Fibroblast of the conjunctiva (primary cell): ENCODE measurements at regions not wholly inside any gene's neighbourhood (a gene's known extent, or its start where the extent isn't known, plus 50 kb on each side); places are given as distances from the start of the nearest gene placed in this dataset.
"Not testable (repeated sequence)": the region's sequence is repeated elsewhere in the genome, so short reads cannot be mapped to it uniquely, and the experiment has no call there.

Experiments used
- DNase-seq: peaks from one replicate; pipeline ENCODE4 v3.0.0-alpha.2; 2010; ENCODE audit warnings: low read depth

DNA sequence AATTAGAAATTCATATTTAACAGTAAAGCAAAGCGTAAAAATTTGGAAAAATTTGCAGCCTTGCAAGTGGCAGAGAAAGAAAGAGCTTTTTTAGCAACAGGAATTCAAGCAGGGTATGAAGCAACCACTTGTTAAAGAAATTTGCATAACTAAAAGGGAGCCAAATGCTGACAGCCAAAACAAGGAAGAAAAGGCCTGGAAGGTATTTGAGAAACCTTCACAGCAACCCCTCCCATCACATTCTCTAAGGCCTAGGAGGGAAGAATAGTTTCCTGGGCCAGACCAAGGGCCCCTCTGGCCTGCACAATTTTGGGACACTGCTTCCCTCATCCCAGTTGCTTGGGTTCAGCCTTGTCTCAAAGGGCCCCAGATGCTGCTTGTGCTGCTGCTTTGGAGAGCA, 672.4 kb upstream of the TMPRSS15 start:
- no peak for DNase-seq

DNA sequence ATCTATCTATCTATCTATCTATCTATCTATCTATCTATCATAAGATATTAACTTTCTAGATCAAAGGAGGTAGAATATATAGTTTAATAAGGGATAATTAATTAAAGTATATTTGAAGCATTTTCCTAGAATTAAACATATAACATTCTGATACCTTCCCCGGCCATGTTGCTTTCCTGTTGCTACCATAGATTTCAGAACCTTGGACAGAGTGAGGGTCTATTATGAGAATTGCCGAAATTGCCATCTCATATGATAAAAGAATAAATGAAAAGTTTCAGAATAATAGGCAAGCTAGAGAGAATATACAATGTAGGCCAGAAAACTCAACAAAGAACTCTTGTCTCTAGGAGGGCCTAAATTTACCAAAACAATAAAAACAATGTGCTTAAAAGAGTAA, 706.1 kb upstream of the TMPRSS15 start:
- no peak for DNase-seq

DNA sequence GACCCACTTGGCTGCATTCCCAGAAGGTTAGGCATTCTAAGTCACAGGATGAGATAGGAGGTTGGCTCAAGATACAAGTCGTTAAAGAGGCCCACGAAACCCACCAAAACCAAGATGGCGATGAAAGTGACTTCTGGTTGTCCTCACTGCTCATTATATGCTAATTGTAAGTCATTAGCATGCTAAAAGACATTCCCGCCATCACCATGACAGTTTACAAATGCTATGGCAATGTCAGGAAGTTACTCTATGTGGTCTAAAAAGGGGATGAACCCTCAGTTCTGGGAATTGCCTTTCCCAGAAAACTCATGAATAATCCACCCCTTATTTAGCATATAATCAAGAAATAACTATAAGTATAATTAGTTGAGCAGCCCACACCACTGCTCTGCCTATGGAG, 715.7 kb upstream of the TMPRSS15 start:
- DNase-seq = not testable (repeated sequence)

DNA sequence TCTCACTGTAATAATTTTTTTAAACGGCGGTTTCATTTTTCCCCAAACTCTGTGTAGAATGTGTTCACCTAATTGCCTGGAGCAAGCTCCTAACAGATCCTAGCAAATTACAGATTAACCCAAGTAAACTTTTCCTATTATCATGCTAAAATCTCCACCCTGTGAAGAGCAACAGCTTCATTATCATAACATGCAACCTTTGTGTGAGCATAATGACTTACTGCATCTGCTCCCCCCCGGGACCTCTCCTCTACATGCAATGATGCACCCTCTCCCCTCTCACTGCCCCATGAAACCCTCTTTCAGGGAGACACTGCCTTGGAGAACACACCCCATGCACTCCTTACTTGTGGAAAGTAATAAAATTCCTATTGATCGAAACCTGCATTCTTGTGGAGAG, 717.0 kb upstream of the TMPRSS15 start:
- no peak for DNase-seq

DNA sequence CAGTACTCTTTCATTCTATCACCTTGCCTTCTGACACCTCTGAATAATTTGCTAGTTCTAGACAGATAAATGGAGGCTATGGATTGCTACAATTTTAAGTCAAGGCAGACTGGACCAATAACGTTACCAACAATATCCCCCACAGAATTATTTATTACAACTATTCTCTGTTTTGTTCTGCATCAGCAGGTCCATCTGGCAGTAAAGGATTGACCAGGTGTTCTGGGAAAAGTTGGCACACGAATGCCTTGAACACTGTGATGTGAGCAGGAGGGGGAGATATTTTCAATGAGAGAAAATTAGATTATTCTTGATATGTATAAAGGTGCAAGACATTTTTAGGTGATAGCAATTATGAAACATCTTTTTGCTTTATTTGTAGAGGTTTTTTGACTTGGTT, 718.8 kb upstream of the TMPRSS15 start:
- no peak for DNase-seq

DNA sequence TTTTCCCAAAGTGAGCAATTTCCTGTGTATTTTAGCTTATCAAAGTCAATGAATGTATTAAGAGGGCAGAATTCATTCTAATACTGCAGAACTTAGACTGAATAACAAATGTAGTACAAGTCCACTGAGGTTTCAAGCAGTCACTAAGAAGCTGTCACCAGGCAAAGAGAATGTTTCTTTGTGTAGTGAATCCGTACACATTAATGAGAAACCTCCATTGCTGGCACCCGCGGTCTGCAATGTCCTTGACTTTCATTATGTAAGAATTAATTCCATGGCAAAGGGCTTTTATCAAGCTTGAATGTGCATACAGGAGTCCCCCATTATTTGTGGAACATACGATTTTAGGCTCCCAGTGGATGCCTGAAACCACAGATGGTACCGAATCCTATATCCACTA, 719.5 kb upstream of the TMPRSS15 start:
- DNase-seq = no peak

DNA sequence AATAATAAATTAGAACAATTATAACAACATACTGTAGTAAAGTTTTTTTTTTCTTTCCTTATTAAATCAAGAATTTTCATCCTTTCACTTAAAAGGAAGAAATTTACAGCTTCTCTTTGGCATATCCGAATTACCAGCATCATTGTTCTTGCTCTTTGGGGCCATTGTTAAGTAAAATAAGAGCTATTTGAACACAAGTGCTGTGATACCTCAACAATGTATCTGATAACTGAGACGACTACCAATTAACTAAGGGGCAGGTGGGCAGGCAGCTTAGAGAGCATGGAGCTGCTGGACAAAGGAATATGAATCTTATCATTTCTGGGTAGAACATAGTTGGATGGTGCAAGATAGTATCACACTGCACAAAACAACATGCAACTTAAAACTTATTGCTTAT, 719.9 kb upstream of the TMPRSS15 start:
- DNase-seq = no peak

DNA sequence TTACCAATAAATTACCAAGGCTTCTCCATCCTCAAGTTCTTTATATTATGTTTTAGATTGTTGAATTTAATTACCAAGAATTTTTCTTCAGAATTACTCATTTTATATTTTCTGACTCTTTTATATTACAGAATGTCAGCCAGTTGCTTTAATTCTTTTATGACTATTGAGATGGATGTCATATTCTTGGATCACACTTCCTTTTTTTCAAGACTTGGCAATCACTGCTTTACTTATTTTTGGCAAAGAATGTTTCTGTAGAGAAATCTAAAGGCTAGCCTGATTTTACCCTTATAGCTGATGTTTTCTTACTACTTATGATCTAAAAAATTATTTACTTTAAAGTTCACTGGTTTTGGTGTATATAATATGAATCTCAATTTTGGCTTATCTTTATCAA, 721.1 kb upstream of the TMPRSS15 start:
- DNase-seq = no peak

DNA sequence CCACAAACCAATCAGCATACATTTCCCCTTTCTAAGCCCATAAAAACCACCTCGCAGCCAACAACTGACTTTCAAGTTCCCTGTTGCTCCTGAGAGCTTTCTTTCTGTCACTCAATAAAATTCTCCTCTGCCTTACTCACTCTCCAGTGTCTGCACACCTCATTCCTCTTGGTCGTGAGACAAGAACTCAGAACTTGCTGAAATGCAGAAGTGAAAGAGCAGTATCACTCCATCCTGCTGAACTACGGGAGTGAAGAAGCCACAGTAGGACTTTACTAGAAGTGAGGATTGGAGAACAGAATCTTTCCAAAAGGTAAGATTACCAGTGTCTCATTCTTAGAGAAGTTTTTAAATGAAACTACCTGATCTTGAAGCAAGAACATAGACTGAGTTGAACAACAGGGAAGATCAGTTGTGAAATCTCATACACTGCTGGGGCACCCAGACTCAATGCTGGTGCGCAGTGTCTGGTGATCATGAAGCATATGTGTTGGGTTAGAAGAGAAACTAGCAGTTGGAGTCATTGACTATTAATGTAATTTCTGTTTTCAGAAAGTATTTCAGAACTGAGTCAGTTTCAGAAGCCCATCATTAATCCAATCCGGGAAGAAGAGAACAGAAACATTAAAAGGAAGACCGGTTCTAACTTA, 726.9 kb upstream of the TMPRSS15 start:
- no peak for DNase-seq

DNA sequence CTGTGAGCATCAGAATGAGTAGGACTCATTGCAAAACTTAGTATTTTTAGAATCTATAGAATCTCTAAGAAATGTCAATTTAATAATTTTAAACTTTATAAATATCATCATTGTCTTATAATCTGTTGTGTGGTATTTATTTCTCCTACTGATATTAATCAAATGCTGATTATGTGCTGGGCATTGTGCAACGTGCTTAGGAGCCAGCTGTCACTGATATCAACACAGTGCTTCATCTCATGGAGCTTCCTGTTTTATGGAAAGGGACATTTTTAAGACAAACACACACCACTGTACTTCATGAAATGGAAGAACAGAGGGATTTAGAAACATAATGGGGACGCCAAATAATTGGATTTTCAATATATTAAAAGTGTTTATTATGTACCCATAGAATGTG, 737.9 kb upstream of the TMPRSS15 start:
- DNase-seq = no peak

DNA sequence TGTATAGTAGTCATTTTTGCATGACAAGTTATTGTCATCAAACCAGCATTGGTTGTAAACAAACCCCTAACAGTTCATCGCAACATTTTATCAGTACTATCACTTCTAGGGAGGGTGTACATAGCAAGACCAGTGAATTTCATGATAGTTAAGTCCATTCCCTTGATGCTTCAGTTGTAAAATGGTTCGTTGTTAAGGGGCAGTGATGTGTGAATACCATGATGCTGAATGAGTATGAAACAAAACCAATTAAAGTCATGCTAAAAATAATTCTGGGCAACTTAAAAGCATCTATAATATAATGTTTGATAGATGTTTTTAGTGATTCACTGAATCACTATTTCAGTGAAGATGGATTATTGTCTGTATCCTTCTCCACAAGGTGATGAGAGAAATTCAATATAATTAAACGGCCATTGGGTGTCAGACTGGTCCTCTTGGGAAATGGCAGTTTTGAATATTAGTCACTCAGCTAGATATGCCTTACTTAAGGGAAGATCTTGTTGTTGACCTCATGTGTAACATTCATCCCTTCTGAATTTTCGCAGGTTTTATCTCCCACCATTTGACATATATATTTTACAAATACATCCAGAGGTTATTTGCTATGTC, 742.2 kb upstream of the TMPRSS15 start:
- DNase-seq = no peak

DNA sequence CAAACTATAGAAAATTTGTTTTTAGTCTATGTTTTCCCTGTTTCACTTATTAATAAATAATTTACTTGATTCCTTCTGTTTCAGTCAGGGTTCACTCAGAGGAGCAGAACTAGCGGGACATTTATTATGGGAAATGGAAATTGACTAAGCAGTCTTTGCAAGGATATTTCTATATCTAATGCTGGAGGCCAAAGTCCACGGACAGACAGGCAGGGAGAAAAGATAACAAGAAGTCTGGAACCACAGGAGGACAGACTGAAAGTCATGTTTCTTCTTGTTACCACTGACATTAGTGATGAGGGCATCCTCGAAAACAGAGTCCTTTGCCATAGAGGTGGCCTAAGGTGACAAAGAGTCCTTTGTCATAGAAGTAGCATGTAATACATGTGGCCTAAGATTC, 744.5 kb upstream of the TMPRSS15 start:
- no peak for DNase-seq

DNA sequence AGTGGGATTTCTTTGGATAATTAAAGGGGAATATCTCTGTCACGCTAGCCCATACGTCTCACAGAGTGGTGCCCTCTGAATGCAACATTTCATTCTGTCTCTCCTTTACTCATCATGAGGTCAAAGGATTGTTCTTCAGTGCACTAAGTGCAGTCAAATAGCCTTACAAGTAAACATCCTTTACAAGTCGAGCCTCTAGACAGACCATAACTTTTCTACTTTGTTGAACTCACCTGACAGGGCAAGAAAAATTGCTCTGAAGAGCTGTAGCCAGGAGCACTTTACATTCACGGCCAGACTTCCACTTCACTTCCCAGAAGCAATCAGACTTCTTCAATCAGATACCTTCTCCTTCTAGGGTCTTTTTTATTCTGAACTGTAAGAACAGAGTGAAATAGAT, 768.0 kb upstream of the TMPRSS15 start:
- no peak for DNase-seq

DNA sequence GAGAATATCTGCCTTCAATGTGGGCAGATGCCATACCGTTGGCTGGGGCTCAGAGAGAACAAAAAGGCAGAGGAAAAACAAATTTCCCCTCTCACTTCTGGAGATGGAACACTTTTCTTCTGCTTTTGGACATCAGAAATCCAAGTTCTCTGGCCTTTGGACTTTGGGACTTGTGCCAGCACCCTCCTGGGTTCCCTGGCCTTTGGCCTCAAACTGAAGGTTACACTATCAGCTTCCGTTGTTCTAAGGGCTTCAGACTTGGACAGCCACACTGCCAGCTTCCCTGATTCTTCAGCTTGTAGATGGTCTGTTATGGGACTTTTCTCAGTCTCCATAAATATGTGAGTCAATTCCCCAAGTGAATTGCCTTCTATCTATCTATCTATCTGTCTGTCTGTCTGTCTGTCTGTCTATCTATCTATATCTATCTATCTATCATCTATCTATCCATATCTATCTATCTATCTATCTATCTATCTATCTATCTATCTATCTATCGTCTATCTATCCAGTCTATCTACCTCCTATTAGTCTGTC, 778.1 kb upstream of the TMPRSS15 start:
- DNase-seq = no peak

DNA sequence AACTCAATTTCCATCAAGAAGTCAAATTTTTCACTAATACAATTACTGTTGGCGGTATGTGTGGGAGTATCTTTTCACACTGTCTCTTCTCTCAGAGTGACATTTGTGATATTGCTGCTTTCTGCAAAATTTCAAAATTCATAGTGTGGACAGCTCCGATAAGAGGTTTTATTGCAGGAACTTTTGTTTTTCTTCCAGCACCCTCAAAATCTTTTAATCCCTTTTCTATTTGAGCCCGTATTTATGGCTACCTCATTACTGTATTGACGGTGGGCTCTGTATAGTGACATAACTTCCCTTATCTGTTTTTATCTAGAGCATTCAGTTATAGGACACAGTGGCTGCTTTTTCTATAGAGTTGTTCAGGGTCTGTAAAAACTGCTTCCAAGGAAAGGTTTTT, 794.4 kb upstream of the TMPRSS15 start:
- DNase-seq = no peak

DNA sequence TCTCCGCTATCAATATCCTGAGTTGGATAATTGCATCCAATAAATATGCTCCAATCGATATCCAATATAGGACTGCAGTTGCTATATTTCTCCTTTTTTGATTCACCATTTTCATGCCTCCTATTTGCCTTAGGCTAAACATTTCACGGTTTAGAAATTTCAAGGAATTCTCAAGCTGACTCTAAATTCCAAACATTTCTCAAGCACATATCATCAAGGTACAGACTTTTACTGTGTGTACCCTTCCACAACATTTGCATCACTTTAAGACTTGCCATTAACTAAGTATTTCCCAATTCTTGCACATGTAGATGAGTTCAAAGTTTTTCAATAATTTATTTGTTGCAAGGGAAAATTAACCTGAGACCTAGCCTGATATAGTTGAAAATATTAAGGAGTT, 795.2 kb upstream of the TMPRSS15 start:
- DNase-seq = no peak

DNA sequence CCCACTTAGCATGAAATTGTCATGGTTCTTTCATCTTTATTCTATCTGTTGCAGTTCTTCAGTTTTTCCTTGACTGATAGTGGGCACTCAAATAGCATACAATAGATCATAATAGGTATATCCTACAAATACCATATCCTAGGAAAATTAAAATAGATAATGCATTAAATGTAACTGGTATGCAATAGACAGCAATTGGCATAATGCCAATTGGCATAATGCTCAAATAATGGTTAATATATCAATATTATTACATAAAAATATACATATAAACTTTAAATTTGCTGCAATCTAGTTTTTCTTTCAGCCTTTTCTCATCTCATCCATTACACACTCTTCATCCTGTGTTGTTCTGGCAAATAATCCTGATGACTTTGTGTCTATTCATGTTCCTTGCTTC, 814.6 kb upstream of the TMPRSS15 start:
- DNase-seq = no peak

DNA sequence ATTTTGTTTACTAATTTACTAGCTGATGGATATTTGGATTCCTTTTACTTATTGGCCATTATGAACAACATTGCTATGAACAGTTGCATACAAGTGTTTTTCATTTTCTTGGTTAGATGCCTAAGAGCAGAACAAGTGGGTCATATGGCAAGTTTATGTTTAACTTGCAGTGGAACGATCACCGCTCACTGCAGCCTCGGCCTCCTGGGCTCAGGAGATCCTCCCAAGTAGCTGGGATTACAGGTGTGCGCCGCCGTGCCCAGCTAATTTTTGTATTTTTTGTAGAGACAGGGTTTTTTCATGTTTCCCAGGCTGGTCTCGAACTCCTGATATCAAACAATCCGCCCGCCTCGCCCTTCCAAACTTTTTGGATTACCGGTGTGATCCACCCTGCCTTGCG, 820.5 kb upstream of the TMPRSS15 start:
- DNase-seq = no peak

DNA sequence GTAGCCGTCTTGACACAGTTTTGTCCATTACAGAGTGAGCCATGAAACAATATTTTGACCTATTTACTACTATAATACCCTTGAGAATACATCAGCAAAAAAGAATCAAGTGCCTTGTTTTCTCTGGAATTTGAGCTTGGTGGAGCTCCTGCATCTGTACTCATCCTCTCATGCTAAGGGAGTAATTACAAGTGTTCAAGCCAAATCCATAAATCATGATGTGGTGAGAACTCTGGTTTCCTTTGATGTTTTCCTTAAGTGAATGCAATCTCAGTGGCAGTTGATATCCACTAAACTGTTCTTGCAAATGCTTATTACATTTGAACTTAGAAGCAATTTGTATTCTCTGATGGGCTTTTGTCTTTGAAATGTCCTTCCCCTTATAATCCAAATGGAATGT, 824.6 kb upstream of the TMPRSS15 start:
- DNase-seq = no peak

DNA sequence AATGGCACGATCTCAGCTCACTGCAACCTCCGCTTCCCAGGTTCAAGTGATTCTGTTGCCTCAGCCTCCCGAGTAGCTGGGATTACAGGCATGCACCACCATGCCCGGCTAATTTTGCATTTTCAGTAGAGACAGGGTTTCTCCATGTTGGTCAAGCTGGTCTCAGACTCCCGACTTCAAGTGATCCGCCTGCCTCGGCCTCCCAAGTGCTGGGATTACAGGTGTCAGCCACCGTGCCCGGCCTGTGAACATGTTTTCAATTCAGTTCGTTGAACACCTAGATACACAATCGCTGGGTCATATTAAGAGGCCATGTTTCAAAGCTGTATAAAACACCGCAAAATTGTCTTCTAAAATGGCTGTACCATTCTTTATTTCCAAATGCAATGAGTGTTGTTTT, 830.3 kb upstream of the TMPRSS15 start:
- DNase-seq = not testable (repeated sequence)

DNA sequence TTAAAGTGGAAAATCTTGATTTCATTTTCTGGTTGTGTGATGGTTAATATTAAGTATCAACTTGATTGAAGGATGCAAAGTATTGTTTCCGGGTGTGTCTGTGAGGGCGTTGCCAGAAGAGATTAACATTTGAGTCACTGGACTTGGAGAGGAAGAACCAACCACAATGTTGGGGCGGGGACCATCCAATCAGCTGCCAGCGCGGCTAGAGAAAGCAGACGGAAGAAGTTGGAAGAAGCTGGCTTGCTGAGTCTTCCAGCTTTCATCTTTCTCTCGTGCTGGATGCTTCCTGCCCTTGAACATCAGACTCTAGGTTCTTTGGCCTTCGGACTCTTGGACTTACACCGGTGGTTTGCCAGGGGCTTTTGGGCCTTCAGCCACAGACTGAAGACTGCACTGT, 832.6 kb upstream of the TMPRSS15 start:
- no peak for DNase-seq

DNA sequence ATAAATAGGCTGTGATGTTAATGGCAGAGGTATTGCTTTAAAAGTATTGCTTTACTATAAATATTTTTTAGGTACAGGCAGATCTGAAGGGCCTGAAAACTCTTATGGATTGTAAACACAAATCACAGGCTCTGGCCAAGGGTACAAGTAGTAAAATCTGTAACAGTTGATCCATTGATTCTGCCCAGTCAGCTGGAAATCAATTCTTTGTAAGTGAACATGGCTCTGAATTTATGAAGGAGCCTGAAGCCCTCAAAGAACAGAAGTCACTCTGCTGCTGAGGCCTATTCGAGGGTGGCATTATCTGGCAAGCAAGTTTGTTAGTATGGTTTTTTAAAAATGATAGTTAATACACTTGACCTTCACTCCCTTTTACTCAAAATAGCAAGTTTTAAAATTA, 834.0 kb upstream of the TMPRSS15 start:
- no peak for DNase-seq

DNA sequence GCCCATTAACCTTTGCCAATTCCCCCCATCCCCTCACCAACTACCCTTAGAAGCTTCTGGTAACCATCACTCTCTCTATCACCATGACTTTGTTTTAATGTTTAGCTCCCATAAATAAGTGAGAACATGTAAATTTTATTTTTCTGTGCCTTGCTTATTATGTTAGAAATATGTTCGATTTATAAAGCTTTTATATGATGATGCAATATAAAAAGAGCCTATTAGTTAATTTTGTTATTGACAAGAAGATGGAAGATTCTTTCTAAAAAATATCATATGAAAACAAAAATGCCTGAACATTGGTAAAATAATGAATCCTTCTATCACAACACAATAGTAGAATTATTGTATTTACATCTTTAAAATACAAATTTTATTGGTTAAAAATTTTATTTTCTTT, 836.1 kb upstream of the TMPRSS15 start:
- no peak for DNase-seq

DNA sequence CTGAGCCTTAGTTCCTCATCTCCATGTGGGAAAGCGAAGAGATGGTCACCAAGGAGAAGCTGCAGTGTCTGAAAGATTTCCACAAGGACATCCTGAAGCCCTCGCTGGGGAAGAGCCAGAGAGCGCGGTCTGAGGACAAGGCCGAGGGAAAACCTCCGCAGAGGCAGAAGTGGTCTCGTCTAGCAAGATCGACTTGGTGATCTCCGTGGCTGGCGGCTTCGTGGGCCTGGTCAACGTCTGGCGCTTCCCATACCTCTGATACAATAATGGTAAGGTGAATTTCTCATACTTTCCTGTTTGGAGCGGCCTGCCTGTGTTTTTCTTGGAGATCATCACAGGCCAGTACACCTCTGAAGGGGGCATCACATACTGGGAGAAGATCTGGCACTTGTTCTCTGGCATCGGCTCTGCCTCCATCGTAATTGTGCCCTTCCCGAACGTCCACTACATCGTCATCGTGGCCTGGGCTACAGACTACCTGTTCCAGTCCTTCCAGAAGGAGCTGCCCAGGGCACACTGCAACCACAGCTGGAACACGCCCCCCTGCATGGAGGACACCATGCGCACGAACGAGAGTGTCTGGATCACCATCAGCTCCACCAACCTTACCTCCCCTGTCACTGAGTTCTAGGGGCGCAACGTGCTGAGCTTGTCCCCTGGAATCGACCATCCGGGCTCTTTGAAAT, 841.1 kb upstream of the TMPRSS15 start:
- DNase-seq = no peak
